ENCODE measurements at regions not wholly inside any gene's neighbourhood (a gene's known extent, or its start where the extent isn't known, plus 50 kb on each side); places are given as distances from the start of the nearest gene placed in this dataset.

DNA sequence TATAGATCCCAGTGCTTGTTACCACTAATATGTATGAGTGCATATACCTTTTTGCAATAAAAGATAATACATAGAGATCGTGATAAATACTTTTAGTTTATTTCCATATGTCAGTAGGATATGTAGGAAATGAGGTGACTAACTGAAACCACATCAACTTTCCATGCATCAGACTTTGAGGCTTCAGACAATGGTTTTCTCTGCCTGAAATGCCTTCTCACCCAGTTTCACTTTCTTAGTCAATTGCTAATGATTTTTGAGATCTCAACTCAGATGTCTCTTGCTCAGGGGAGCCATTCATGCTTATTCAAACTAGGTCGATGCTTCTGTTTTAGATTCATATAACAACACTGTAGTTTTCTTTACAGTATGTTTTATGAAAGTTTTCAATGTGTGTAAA lies 626.6 kb upstream of the ADGRB3 start:
- TF ChIP-seq, protein P1, sequence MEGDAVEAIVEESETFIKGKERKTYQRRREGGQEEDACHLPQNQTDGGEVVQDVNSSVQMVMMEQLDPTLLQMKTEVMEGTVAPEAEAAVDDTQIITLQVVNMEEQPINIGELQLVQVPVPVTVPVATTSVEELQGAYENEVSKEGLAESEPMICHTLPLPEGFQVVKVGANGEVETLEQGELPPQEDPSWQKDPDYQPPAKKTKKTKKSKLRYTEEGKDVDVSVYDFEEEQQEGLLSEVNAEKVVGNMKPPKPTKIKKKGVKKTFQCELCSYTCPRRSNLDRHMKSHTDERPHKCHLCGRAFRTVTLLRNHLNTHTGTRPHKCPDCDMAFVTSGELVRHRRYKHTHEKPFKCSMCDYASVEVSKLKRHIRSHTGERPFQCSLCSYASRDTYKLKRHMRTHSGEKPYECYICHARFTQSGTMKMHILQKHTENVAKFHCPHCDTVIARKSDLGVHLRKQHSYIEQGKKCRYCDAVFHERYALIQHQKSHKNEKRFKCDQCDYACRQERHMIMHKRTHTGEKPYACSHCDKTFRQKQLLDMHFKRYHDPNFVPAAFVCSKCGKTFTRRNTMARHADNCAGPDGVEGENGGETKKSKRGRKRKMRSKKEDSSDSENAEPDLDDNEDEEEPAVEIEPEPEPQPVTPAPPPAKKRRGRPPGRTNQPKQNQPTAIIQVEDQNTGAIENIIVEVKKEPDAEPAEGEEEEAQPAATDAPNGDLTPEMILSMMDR (IDR thresholded peaks at IDR 0.05; ENCODE audit: extremely low read depth in 1 of 2, insufficient read depth in 1 of 2, low read depth in 1 of 2, low read length in 2 of 2), result no peak
- TF ChIP-seq POLR2AphosphoS5 (IDR thresholded peaks at IDR 0.05; ENCODE audit: insufficient read depth, low read depth, low read length) (no peak), EZH2 (IDR thresholded peaks at IDR 0.05; ENCODE audit: borderline replicate concordance, low read depth, low read length, severe bottlenecking) (no peak), GATA2 (IDR thresholded peaks at IDR 0.05; ENCODE audit: insufficient read depth, insufficient read length, low read depth, low read length) (no peak), POLR2A (IDR thresholded peaks at IDR 0.05; ENCODE audit: low read depth, low read length) (no peak), JUN (IDR thresholded peaks at IDR 0.05; ENCODE audit: borderline replicate concordance, insufficient read depth, insufficient read length, low read depth) (no peak), FOS (IDR thresholded peaks at IDR 0.05; ENCODE audit: borderline replicate concordance, insufficient read depth, low read length) (no peak)

Data from endothelial cell of umbilical vein (primary cell).